Middle frontal gyrus (tissue), 1 donor: ENCODE measurements at regions not wholly inside any gene's neighbourhood (a gene's known extent, or its start where the extent isn't known, plus 50 kb on each side); places are given as distances from the start of the nearest gene placed in this dataset.

Experiments
- DNase-seq: peaks from one replicate; pipeline ENCODE4 v3.0.0-alpha.2; 2015; ENCODE audit warnings: low spot score; ENCODE audit errors: extremely low spot score

DNA sequence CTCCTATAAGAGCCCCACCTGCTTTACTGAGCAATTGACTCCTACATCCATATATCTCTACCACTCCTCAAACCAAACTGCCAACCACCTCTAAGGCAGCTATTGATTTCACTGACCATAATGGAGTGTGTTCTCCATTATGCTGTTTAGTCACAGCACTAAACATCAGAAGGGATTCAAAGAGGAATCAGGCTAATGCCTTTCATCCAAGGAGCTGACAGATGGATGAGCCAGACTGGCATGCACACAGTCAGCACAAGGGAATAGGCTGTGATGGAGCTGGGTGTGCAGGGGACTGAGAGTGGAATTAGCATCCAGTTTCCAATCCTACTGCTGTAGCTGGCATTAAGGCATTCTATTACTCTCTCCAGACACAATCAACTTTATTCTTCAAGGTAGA lies 88.7 kb upstream of the CCL2 start:
- no peak for DNase-seq

DNA sequence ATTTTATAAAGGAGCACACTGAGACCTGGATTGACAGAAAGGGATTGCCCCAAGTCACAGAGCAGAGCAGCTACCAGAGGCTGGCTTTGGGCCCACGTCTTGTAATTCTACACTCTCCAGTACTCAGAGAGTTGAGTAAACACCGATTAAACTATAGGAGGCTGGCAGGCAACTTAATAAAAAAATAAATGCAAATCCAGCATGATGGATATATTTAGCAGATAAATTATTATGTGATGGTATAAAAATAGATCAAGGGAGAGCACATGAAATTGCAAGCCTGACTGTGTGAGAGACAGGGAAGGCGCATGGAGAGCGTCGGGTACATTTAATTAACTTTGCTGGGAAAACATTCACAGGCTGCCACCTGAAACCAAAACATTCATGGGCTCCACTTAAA lies 87.7 kb upstream of the CCL2 start:
- no peak for DNase-seq

DNA sequence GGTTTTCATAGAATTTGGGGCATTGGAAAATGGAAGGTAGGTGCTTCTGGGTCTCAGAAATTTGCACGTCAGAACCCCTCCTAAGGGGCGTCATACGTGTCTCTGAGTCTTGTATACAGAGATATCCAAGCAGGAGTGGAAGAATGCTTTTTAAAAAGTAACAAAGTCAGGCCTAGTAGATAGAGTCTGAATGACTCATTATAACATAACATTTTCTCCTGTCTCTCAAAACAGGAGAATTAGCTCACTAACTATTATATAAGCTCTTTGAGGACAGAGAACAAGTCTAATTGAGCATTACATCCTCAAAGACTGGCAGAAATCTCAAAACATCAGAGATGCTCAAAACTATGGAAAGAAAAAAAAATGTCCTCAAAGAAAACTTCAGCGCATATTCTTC lies 86.1 kb upstream of the CCL2 start:
- DNase-seq, result no peak

DNA sequence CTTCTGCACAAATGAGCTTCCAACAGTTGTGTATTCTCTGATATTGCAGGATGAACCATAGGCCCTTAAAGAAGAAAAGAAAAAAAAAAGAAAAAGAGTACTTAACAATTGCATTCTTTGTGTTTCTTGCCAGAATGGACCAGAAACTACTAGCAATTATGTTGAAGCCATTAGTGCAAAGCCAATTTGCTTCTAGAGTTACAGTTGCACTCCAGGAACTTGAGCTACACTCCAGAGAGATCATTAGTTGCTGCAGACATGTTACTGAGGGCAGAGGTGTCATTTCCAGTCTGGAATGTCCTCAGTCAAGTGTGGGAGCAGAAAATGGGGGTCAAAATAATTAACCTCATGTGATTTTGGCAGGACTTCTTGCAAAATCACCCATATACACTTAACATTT lies 85.6 kb upstream of the CCL2 start:
- DNase-seq, result no peak

DNA sequence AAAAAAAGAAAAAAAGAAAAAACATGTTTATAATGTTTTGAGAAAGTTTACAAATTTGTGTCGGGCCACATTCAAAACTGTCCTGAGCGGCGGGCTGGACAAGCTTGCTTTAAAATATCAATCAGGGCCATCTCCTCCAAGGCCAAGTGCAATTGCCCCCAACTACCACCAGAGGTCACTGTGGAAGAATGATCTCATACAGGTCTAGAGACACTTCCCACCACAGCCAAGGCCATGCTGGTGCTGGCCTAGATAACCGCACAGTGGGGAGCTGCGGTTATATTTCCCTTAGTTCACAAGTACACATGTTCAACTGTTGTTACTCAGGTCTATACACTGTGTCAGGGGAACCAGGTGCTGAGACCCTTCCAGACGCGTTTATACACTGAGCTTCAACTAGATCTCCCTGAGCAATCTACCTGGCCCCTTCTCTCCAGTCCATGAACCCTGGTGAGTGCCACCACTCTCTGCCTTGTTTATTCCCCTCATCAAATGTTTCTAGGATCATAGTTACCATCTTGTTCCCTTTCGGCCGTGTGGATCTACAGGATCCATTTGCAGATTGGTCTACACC lies 83.8 kb upstream of the CCL2 start:
- DNase-seq, result peak; percentile 39

DNA sequence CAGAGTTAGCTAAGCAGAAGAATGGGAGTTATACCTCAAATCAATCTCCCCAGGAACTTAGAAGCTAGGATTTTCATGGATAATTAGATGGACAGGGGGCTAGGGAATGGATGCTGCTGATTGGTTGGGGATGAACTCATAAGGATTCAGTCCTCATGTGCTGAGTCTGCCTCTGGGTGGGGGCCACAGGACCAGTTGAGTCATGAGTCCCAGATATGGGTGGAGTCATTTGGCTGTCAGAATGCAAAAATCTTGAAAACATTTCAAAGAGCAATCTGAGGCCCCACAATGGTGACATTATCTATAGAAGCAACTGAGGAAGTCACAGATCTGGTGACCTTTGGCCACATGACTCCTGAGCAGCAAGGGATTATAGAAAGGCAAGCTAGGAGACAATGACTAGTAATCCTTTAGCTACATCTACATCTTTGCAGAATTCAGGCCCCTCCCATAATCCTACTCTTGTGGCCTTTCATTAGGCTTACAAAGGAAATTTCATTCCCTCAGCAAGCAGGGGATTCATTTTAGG lies 82.6 kb upstream of the CCL2 start:
- no peak for DNase-seq

DNA sequence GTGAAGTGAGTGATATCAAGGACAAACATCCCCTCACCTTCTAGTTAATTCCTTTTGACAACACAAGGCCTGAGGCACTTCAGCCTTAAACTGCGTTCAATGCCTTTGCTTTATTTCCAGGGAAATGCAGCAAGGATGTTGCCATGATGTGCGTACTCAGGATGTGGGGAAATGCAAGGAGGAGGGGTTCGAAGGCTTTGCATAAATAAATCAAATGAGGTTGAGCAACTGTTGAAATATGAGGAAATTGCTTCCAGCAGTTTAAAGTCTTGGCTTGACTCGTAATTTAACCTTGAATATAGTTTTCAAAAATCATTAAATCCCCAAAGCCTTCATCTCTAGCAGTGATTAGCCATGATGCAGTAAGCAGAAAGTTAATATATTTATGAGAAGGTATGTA lies 81.8 kb upstream of the CCL2 start:
- no peak for DNase-seq

- DNase-seq, result no peak
These were observed 80.6 kb upstream of the CCL2 start for GRCh38 chr17:34174496-34174895.

DNA sequence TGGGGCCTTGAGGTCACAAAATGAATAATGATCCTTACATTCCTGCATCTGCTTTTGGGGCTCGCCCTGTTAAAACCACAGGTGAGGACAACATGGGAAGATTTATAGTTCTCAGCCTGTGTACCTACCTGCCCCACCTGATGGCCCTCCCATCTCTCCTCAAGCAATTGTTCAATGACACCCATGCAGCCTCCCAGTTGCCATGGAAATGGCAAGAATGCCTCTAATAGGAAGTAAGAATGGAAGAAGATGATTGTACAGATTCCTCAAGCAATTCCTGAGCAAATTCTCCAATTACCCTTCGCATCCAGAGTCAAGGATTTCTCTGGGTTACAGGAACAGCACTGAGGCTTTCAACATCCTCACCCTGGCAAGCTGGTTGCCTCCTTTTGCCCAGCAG lies 78.6 kb upstream of the CCL2 start:
- no peak for DNase-seq

DNA sequence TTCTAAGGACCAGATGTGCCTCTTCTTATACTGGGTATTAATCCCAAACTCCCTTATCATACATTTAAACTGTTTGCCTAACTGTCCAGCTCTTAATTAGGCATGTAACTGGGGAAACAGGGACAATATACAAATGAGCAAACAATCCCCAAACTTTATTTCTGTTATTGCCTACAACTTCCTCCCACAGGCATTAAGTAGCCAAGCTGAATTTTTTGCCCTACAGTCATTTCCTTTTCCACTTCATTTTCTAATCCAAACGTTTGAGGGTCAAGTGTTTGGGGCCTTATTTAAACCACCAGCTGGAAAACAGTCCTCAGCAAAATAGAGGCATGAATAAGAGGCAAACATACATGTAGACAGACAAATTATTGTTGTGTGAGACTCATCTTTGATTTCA lies 77.4 kb upstream of the CCL2 start:
- DNase-seq, result no peak

DNA sequence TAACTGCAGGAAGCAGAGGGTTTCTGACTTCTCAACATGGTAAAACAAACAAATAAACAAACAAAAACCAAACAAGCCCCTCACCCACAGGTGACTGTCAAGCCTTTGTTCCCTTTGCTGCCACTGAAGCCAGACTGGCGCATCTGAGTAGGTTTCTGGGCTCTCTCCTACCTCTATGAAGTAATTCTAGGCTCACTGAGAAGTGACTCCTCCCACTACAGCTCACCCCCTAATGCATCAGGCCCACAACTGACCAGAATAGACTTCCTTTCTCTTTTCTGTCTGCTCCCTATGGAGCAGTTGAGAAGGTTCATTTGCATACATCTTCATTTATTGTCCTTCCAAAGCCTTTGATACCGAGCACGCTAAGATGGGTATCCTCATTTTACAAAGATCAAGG lies 77.0 kb upstream of the CCL2 start:
- DNase-seq, result no peak

DNA sequence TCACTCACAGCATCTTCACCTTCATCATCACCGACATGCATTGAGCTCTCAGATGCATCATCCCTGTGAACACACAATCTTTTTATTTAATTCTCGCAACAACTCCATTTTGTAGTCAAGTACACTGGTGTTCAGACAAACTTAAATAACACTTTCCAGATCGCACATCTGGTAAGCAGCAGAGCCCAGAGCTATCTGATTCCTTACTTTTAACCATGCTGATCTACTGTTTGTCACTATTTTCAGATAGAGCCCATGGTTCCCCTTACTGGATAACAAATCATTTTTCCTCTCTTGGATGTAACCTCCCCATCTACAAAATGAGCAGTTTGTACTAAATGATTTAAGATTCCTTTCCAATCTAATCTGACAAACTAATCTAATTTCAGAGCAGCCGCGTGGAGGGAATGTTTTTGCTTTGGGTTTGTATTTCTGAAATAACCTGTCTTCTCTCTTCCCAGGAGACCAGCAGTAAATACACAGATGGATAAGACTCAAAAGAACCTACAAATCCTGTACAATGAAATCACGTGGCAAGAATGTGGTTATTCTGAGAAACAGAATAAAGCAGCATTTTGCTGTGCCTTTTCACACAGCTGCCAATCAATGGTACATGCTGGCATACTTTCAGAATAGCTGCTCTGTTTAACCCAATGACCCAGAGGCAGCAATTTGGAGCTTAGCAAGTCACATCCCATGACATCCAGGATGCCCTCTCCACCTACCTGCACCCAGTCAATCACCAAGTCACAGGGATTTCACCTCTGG lies 72.9 kb upstream of the CCL2 start:
- no peak for DNase-seq

GRCh38 chr17:34195987-34196386 lies 59.1 kb upstream of the CCL2 start:
- DNase-seq, result no peak

- DNase-seq, result no peak
These were observed 56.6 kb upstream of the CCL2 start for GRCh38 chr17:34198519-34198918.

GRCh38 chr17:34199454-34199853 lies 55.6 kb upstream of the CCL2 start:
- DNase-seq, result no peak

- DNase-seq, result peak; percentile 49
These were observed 55.1 kb upstream of the CCL2 start for GRCh38 chr17:34199932-34200534.

- no peak for DNase-seq
These were observed 53.9 kb upstream of the CCL2 start for GRCh38 chr17:34201225-34201624.

GRCh38 chr17:34201767-34202166 lies 53.3 kb upstream of the CCL2 start:
- no peak for DNase-seq

DNA sequence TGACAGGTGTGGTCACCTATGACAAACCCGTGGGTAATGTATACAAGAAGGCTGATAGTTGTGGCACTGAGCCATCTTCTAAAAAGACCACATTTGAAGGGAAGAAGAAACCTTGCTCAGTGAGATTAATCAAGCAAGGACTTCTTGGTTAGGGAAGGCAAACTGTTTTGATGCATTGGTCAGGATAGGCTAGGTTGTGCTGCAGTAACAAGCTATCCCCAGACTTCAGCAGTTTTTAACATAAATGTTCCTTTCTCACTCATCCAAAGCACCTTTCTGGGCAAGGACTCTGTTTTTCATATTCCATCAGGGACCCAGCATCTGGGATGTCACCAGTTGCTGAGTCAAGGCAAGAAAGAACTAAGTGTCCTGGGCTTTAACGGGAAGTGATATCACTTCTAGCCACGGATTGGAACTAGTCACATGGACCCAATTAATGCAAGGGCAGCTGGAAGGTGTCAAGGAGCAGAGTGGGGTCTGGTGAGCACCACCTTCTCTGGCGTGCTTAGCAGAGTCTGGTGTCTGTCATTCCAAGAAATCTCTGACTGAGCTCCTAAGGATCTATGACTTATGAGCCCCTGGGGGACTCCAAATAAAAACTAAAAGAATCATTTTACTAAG lies 52.0 kb upstream of the CCL2 start:
- DNase-seq, result no peak

DNA sequence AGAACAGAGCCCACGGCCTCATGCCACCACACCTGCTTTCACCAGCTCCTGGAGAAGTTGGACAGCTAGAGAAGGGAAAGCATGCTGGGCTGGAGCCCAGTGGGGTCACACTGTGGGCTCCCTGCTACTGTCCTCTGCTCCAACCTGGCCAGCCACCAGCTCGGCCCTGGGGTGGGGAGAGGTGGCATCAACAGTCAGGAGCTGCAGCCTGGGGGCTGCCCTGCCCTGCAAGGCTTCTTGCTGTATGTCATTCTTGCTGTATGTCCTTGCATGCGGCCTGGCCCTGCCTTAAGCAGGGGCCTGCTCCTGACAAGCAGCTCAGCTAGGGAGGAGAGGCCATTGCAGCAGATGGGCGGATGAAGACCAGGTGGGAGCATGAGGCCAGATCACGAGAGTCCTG lies 50.7 kb upstream of the CCL2 start:
- no peak for DNase-seq
